ENCODE measurements at regions not wholly inside any gene's neighbourhood (a gene's known extent, or its start where the extent isn't known, plus 50 kb on each side); places are given as distances from the start of the nearest gene placed in this dataset.
"Not testable (repeated sequence)": the region's sequence is repeated elsewhere in the genome, so short reads cannot be mapped to it uniquely, and the experiment has no call there.

- intact Hi-C loops (cut with micrococcal nuclease): no loop called here
- Mint-ChIP-seq H3K9me3 (peaks cover 4% of the 10 kb centered on the region), H3K27me3 (no peaks in the 10 kb centered on the region), H3K27ac (no peak overlapping the region), H3K36me3 (no peaks in the 10 kb centered on the region), H3K4me3 (no peak overlapping the region), H3K4me1 (ENCODE audit: low read depth) (no peaks in the 10 kb centered on the region)
- ChIA-PET POLR2A (no interaction called here), CTCF (no interaction called here)
- DNase-seq: no peak
Measured at GRCh38 chr3:95798628-95799027, 1015.8 kb upstream of the EPHA6 start.

DNA sequence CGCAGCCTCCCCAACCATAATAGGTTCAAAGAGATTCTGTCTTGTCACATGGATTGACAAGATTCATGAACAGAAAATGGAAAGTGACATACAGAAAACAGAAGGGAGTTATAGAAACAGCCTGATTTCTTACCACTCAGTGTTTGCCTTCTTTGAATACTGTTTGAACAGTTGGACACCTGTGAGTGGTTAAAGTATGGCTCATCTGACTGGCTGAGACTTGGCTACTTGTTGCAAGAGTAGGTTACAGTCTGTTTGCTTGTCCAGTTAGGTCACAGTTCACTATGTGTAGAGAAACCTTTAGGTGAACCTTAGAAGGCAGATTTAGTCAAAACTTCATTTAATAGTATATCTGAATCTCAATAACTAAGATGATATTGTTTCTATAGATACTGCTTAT is 1003.9 kb upstream of the EPHA6 start:
- POLR2A ChIA-PET: no interaction called here
- no peak for DNase-seq
- H3K4me1 Mint-ChIP-seq (ENCODE audit: low read depth): no peaks in the 10 kb centered on the region
- H3K4me3 Mint-ChIP-seq: no peak overlapping the region
- intact Hi-C loops (cut with micrococcal nuclease): no loop called here
- H3K36me3 Mint-ChIP-seq: no peaks in the 10 kb centered on the region
- CTCF ChIA-PET: no interaction called here
- no peak overlapping the region for H3K27ac Mint-ChIP-seq
- H3K9me3 Mint-ChIP-seq: no peaks in the 10 kb centered on the region
- no peaks in the 10 kb centered on the region for H3K27me3 Mint-ChIP-seq

GRCh38 chr3:95813244-95813643 is 1001.1 kb upstream of the EPHA6 start:
- Mint-ChIP-seq H3K4me1 (ENCODE audit: low read depth) (no peaks in the 10 kb centered on the region), H3K36me3 (no peaks in the 10 kb centered on the region), H3K9me3 (peaks cover 3% of the 10 kb centered on the region), H3K27ac (no peak overlapping the region), H3K27me3 (no peaks in the 10 kb centered on the region), H3K4me3 (no peak overlapping the region)
- intact Hi-C loops (cut with micrococcal nuclease): no loop called here
- POLR2A ChIA-PET: no interaction called here
- CTCF ChIA-PET: no interaction called here
- no peak for DNase-seq

GRCh38 chr3:95815828-95816227 is 998.6 kb upstream of the EPHA6 start:
- no peaks in the 10 kb centered on the region for H3K4me1 Mint-ChIP-seq (ENCODE audit: low read depth)
- H3K36me3 Mint-ChIP-seq: no peaks in the 10 kb centered on the region
- H3K27me3 Mint-ChIP-seq: no peaks in the 10 kb centered on the region
- no peak overlapping the region for H3K27ac Mint-ChIP-seq
- POLR2A ChIA-PET: no interaction called here
- CTCF ChIA-PET: no interaction called here
- peaks cover 3% of the 10 kb centered on the region for H3K9me3 Mint-ChIP-seq
- no peak for DNase-seq
- H3K4me3 Mint-ChIP-seq: no peak overlapping the region
- intact Hi-C loops (cut with micrococcal nuclease): no loop called here

DNA sequence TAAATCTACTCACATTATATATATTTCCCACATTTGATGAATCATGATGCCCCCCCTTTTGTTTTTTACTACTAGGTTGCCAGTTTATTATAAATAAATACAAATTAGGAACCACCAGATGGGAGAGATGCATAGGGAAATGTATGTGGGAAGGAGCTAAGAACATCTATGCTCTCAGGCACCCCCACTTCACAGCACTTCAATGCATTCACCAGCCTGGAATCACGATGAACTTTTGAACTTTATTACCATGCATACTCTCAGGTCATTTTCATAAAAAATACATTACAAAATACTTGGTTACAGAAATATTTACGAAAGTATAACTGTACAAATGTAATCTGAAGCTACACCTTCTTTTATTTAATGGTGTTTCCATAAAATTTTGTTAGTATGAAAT is 988.0 kb upstream of the EPHA6 start:
- Mint-ChIP-seq H3K4me1 (ENCODE audit: low read depth) (no peaks in the 10 kb centered on the region), H3K4me3 (no peak overlapping the region), H3K36me3 (no peaks in the 10 kb centered on the region), H3K27ac (no peak overlapping the region), H3K27me3 (no peaks in the 10 kb centered on the region), H3K9me3 (no peaks in the 10 kb centered on the region)
- POLR2A ChIA-PET: no interaction called here
- CTCF ChIA-PET: interaction anchor here (0.7 kb wide), 1 partner anchor 35 kb away, joined by 3 read pairs; no protein-coding TSS in a partner anchor
- intact Hi-C loops (cut with micrococcal nuclease): no loop called here
- DNase-seq: no peak

DNA sequence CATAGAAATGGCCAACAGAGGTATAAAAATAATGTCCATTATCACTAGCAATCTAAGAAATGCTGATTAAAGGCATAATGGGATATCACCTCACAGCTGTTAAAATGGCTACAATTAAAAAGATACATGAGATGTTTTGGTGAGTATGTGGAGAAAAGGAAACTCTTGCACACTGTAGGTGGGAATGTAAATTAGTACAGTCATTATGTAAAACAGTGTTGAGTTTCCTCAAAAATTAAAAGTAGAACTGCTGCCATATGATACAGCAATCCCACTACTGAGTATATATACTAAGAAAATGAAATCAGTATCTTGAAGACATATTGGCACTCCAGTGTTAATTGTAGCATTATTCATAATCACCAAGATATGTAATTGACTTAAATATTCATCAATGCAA is 982.2 kb upstream of the EPHA6 start:
- Mint-ChIP-seq H3K36me3 (no peaks in the 10 kb centered on the region), H3K9me3 (peaks cover 15% of the 10 kb centered on the region), H3K27me3 (no peaks in the 10 kb centered on the region), H3K27ac (no peak overlapping the region), H3K4me1 (ENCODE audit: low read depth) (no peaks in the 10 kb centered on the region), H3K4me3 (no peak overlapping the region)
- no peak for DNase-seq
- ChIA-PET POLR2A (no interaction called here), CTCF (no interaction called here)
- intact Hi-C loops (cut with micrococcal nuclease): no loop called here

DNA sequence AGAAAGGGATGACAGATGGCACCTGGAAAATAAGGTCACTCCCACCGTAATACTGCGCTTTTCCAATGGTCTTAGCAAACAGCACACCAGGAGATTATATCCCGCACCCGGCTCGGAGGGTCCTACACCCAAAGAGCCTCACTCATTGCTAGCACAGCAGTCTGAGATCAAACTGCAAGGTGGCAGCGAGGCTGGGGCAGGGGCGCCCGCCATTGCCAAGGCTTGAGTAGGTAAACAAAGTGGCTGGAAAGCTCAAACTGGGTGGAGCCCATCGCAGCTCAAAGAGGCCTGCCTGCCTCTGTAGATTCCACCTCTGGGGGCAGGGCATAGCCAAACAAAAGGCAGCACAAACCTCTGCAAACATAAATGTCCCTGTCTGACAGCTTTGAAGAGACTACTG is 953.8 kb upstream of the EPHA6 start:
- H3K4me3 Mint-ChIP-seq; CTCF ChIA-PET; H3K4me1 Mint-ChIP-seq (ENCODE audit: low read depth); H3K27ac Mint-ChIP-seq; POLR2A ChIA-PET; intact Hi-C loops (cut with micrococcal nuclease); DNase-seq; H3K36me3 Mint-ChIP-seq; H3K27me3 Mint-ChIP-seq: not testable (repeated sequence)
- peaks cover 27% of the 10 kb centered on the region for H3K9me3 Mint-ChIP-seq

- no peaks in the 10 kb centered on the region for H3K4me1 Mint-ChIP-seq (ENCODE audit: low read depth)
- H3K36me3 Mint-ChIP-seq: no peaks in the 10 kb centered on the region
- no peak for DNase-seq
- no peak overlapping the region for H3K4me3 Mint-ChIP-seq
- ChIA-PET POLR2A (no interaction called here), CTCF (no interaction called here)
- intact Hi-C loops (cut with micrococcal nuclease): no loop called here
- no peaks in the 10 kb centered on the region for H3K27me3 Mint-ChIP-seq
- H3K27ac Mint-ChIP-seq: no peak overlapping the region
- H3K9me3 Mint-ChIP-seq: no peaks in the 10 kb centered on the region
Measured at GRCh38 chr3:95883801-95884200, 930.6 kb upstream of the EPHA6 start.

- Mint-ChIP-seq H3K4me3 (no peak overlapping the region), H3K27ac (no peak overlapping the region), H3K4me1 (ENCODE audit: low read depth) (no peaks in the 10 kb centered on the region), H3K36me3 (no peaks in the 10 kb centered on the region), H3K27me3 (no peaks in the 10 kb centered on the region), H3K9me3 (no peaks in the 10 kb centered on the region)
- ChIA-PET POLR2A (no interaction called here), CTCF (no interaction called here)
- intact Hi-C loops (cut with micrococcal nuclease): no loop called here
- no peak for DNase-seq
Measured at GRCh38 chr3:95886616-95887015, 927.8 kb upstream of the EPHA6 start.

GRCh38 chr3:95887114-95887513 is 927.3 kb upstream of the EPHA6 start:
- no peak for DNase-seq
- Mint-ChIP-seq H3K27me3 (no peaks in the 10 kb centered on the region), H3K27ac (no peak overlapping the region), H3K4me1 (ENCODE audit: low read depth) (no peaks in the 10 kb centered on the region), H3K36me3 (no peaks in the 10 kb centered on the region), H3K9me3 (no peaks in the 10 kb centered on the region), H3K4me3 (no peak overlapping the region)
- CTCF ChIA-PET: no interaction called here
- POLR2A ChIA-PET: no interaction called here
- intact Hi-C loops (cut with micrococcal nuclease): no loop called here

DNA sequence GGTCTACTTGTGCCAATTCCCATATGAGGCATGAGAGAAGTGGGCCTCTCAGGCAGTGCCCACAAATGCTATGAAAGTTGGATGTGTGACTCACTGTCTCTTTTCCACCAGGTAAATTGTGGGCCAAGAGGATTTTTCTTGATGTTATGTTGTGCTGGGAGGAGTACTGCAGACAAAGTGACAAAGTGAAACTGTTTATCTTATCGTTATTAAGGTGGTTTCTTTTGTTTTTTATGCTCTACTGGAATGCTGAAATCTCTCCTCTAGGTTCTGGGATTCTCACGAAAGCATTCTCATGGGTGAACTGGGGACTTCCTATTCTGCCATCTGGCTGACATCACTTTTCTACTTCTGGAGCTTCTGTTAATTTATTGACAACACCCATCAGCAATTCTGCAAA is 919.6 kb upstream of the EPHA6 start:
- Mint-ChIP-seq H3K4me3 (no peak overlapping the region), H3K27ac (no peak overlapping the region), H3K4me1 (ENCODE audit: low read depth) (no peaks in the 10 kb centered on the region), H3K9me3 (peaks cover 16% of the 10 kb centered on the region), H3K36me3 (no peaks in the 10 kb centered on the region), H3K27me3 (no peaks in the 10 kb centered on the region)
- POLR2A ChIA-PET: no interaction called here
- no peak for DNase-seq
- intact Hi-C loops (cut with micrococcal nuclease): no loop called here
- CTCF ChIA-PET: no interaction called here

GRCh38 chr3:95899494-95899893 is 914.9 kb upstream of the EPHA6 start:
- ChIA-PET CTCF (no interaction called here), POLR2A (no interaction called here)
- H3K27ac Mint-ChIP-seq: no peak overlapping the region
- no peak for DNase-seq
- no peaks in the 10 kb centered on the region for H3K27me3 Mint-ChIP-seq
- peaks cover 6% of the 10 kb centered on the region for H3K9me3 Mint-ChIP-seq
- H3K36me3 Mint-ChIP-seq: no peaks in the 10 kb centered on the region
- H3K4me3 Mint-ChIP-seq: no peak overlapping the region
- intact Hi-C loops (cut with micrococcal nuclease): no loop called here
- no peaks in the 10 kb centered on the region for H3K4me1 Mint-ChIP-seq (ENCODE audit: low read depth)

DNA sequence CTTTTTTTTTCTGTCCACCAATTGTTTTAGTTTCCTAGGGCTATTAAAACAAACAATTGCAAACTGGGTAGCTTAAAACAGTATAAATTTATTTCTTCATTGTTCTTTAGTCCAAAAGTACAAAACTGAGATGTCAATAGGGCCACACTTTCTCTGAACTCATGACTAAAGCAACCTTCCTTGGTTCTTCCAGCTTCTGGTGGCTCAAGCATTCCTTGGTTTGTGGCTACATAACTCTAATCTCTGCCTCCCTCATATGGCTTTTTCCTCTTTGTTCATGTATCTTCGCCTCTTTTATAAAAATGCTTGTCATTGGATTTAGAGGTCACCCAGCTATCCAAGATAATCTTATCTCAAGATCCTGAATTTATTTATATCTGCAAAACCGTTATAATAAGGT is 914.5 kb upstream of the EPHA6 start:
- intact Hi-C loops (cut with micrococcal nuclease): no loop called here
- no peaks in the 10 kb centered on the region for H3K27me3 Mint-ChIP-seq
- H3K4me1 Mint-ChIP-seq (ENCODE audit: low read depth): no peaks in the 10 kb centered on the region
- no peak for DNase-seq
- H3K4me3 Mint-ChIP-seq: no peak overlapping the region
- POLR2A ChIA-PET: no interaction called here
- H3K27ac Mint-ChIP-seq: no peak overlapping the region
- CTCF ChIA-PET: no interaction called here
- H3K36me3 Mint-ChIP-seq: no peaks in the 10 kb centered on the region
- H3K9me3 Mint-ChIP-seq: peaks cover 4% of the 10 kb centered on the region

DNA sequence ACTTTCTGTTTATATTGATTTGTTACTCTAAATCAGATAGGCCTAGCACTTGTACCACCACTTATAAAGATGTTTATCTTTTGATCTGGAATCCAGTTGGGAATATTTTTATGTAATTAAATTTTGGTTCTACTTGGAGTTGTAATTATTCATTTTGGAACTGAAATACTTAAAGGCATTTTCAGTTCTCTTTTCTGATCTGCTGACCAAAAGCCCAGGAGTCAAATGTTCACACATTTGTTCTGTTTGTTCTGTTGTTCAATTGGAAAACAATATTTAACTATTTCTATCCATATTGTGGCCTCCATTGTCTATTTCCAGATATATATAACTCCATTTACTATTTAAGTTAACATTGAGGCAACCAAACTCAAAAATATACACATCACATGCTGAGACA is 912.4 kb upstream of the EPHA6 start:
- no peak for DNase-seq
- CTCF ChIA-PET: no interaction called here
- no peaks in the 10 kb centered on the region for H3K4me1 Mint-ChIP-seq (ENCODE audit: low read depth)
- POLR2A ChIA-PET: no interaction called here
- no peaks in the 10 kb centered on the region for H3K27me3 Mint-ChIP-seq
- no peaks in the 10 kb centered on the region for H3K36me3 Mint-ChIP-seq
- intact Hi-C loops (cut with micrococcal nuclease): no loop called here
- no peak overlapping the region for H3K27ac Mint-ChIP-seq
- no peak overlapping the region for H3K4me3 Mint-ChIP-seq
- H3K9me3 Mint-ChIP-seq: no peaks in the 10 kb centered on the region
